H1 (cell line): ENCODE measurements at regions not wholly inside any gene's neighbourhood (a gene's known extent, or its start where the extent isn't known, plus 50 kb on each side); places are given as distances from the start of the nearest gene placed in this dataset.

Experiments
- CTCF ChIA-PET: fragments of 300-600 bp; sonication (Branson Sonifier 250); formaldehyde crosslinking; loops from one replicate; lab custom pipeline; 2021; ENCODE audit not compliant: partially characterized antibody; lab: Charles Lee
- POLR2A ChIA-PET: fragments of 300-600 bp; sonication (Branson Sonifier 250); formaldehyde crosslinking; loops from one replicate; lab custom pipeline; 2021; ENCODE audit warnings: inconsistent platforms; ENCODE audit not compliant: partially characterized antibody; lab: Charles Lee
- DNase-seq, 2 experiments: peaks; one replicate each; pipeline versions ENCODE4 v3.0.0 to v3.0.0-alpha.2; 2010 to 2022; ENCODE audit warnings: low spot score in 2 of 2, low read depth in 1 of 2, mixed read lengths in 1 of 2
- FAIRE-seq: peaks from 2 replicates; lab custom pipeline; 2011; peaks lifted over from hg19 to GRCh38; lab: Jason Lieb, UNC
- H2AFZ ChIP-seq: 2 replicates; pipeline ENCODE4 v1.8.1; 2012; ENCODE audit warnings: low read length, inconsistent platforms
- H2AK5ac ChIP-seq: 2 replicates; pipeline ENCODE4 v1.6.1; 2013; ENCODE audit warnings: low read depth, low read length
- H2BK120ac ChIP-seq: replicated peaks from 2 replicates; pipeline ENCODE3; 2013; ENCODE audit warnings: low read depth, low read length, inconsistent platforms
- H2BK12ac ChIP-seq: 2 replicates; pipeline ENCODE4 v1.6.1; 2013; ENCODE audit warnings: low read depth, low read length
- H2BK15ac ChIP-seq: 2 replicates; pipeline ENCODE4 v1.6.1; 2013; ENCODE audit warnings: low read length
- H2BK20ac ChIP-seq: 2 replicates; pipeline ENCODE4 v1.6.1; 2013; ENCODE audit warnings: low read length
- H2BK5ac ChIP-seq: 2 replicates; pipeline ENCODE4 v1.6.1; 2013; ENCODE audit warnings: low read depth, low read length
- H3K14ac ChIP-seq: 2 replicates; pipeline ENCODE4 v1.6.1; 2013; ENCODE audit warnings: inconsistent platforms; ENCODE audit not compliant: insufficient read length
- H3K18ac ChIP-seq: 2 replicates; pipeline ENCODE4 v1.6.1; 2013; ENCODE audit warnings: low read length; ENCODE audit errors: extremely low read depth
- H3K23ac ChIP-seq: 2 replicates; pipeline ENCODE4 v1.6.1; 2013; ENCODE audit warnings: inconsistent platforms; ENCODE audit not compliant: insufficient read length
- H3K23me2 ChIP-seq: 2 replicates; pipeline ENCODE4 v1.6.1; 2013; ENCODE audit warnings: low read depth, low read length
- H3K27ac ChIP-seq: 2 replicates; pipeline ENCODE4 v1.6.1; 2011; ENCODE audit warnings: low read depth, low read length, inconsistent platforms
- H3K27me3 ChIP-seq, 4 experiments: replicated peaks in 1 of 4; 1 replicate in 1 of 4; 2 replicates in 3 of 4; pipeline versions ENCODE4 v1.6.1 to v1.8.1; 2011 to 2013; ENCODE audit warnings: low read length in 3 of 4, mild to moderate bottlenecking in 3 of 4, inconsistent platforms in 2 of 4, mixed read lengths in 2 of 4, moderate library complexity in 1 of 4; ENCODE audit not compliant: control insufficient read depth in 3 of 4, insufficient read depth in 3 of 4; ENCODE audit errors: extremely low read depth in 1 of 4
- H3K36me3 ChIP-seq, 4 experiments: 2 replicates each; pipeline versions ENCODE4 v1.6.1 to v1.8.1; 2011 to 2013; ENCODE audit warnings: mild to moderate bottlenecking in 4 of 4, low read length in 3 of 4, moderate library complexity in 2 of 4, control low read depth in 1 of 4, inconsistent platforms in 1 of 4; ENCODE audit not compliant: insufficient read depth in 4 of 4, control insufficient read depth in 2 of 4
- H3K4ac ChIP-seq: replicated peaks from 2 replicates; pipeline ENCODE3; 2013; ENCODE audit warnings: low read length, low read depth, mixed read lengths, inconsistent platforms; ENCODE audit not compliant: insufficient read length
- H3K4me1 ChIP-seq, 4 experiments: replicated peaks in 1 of 4; 1 replicate in 1 of 4; 2 replicates in 3 of 4; pipeline versions ENCODE4 v1.6.1 to v1.8.1; 2011 to 2013; ENCODE audit warnings: low read length in 3 of 4, inconsistent platforms in 2 of 4, mixed read lengths in 1 of 4; ENCODE audit not compliant: insufficient read depth in 4 of 4, control insufficient read depth in 3 of 4
- H3K4me2 ChIP-seq, 2 experiments: 2 replicates each; pipeline versions ENCODE4 v1.6.1 to v1.8.1; 2011 to 2013; ENCODE audit warnings: low read depth in 2 of 2, low read length in 2 of 2, control low read depth in 1 of 2, inconsistent platforms in 1 of 2, mild to moderate bottlenecking in 1 of 2; ENCODE audit not compliant: insufficient read depth in 1 of 2
- H3K4me3 ChIP-seq, 4 experiments: fragments of 200-600, 300-600 bp in 1 of 4; sonication (generic), shearing (Covaris generic), sonication (Bioruptor Twin) in 1 of 4; 2 replicates each; pipeline versions ENCODE4 v1.5.1 to v1.8.1; 2011 to 2016; ENCODE audit warnings: low read length in 4 of 4, low read depth in 3 of 4, control low read depth in 2 of 4, inconsistent platforms in 2 of 4, mild to moderate bottlenecking in 2 of 4, mixed read lengths in 1 of 4, moderate library complexity in 1 of 4; ENCODE audit not compliant: insufficient read depth in 2 of 4; ENCODE audit errors: extremely low read depth in 1 of 4
- H3K56ac ChIP-seq: replicated peaks from 2 replicates; pipeline ENCODE3; 2013; ENCODE audit warnings: low read depth, mild to moderate bottlenecking, mixed read lengths, low read length, inconsistent platforms; ENCODE audit not compliant: insufficient read length
- H3K79me1 ChIP-seq: 2 replicates; pipeline ENCODE4 v1.6.1; 2013; ENCODE audit warnings: low read depth, low read length, control low read depth
- H3K79me2 ChIP-seq, 2 experiments: 2 replicates each; pipeline versions ENCODE4 v1.6.1 to v1.8.1; 2012 to 2013; ENCODE audit warnings: low read length in 2 of 2, mild to moderate bottlenecking in 2 of 2, inconsistent platforms in 1 of 2; ENCODE audit not compliant: insufficient read depth in 2 of 2, control insufficient read depth in 1 of 2
- H3K9ac ChIP-seq, 4 experiments: replicated peaks in 1 of 4; 1 replicate in 1 of 4; 2 replicates in 3 of 4; pipeline versions ENCODE4 v1.6.1 to v1.8.1; 2011 to 2013; ENCODE audit warnings: low read depth in 3 of 4, low read length in 3 of 4, control low read depth in 2 of 4, mild to moderate bottlenecking in 2 of 4, moderate library complexity in 2 of 4, inconsistent platforms in 1 of 4; ENCODE audit errors: extremely low read depth in 1 of 4
- H3K9me3 ChIP-seq, 2 experiments: 2 replicates each; pipeline versions ENCODE4 v1.6.1 to v1.8.1; 2012 to 2013; ENCODE audit warnings: mild to moderate bottlenecking in 2 of 2, moderate library complexity in 2 of 2, control low read depth in 1 of 2, inconsistent platforms in 1 of 2, low read depth in 1 of 2, low read length in 1 of 2, mixed read lengths in 1 of 2; ENCODE audit not compliant: insufficient read depth in 2 of 2
- H4K20me1 ChIP-seq, 2 experiments: replicated peaks in 1 of 2; 2 replicates each; pipeline versions ENCODE3 to v1.8.1; 2011 to 2013; ENCODE audit warnings: inconsistent platforms in 2 of 2, low read length in 2 of 2, mild to moderate bottlenecking in 1 of 2; ENCODE audit not compliant: insufficient read depth in 2 of 2, control insufficient read depth in 1 of 2
- H4K5ac ChIP-seq: 2 replicates; pipeline ENCODE4 v1.6.1; 2013; ENCODE audit warnings: low read length, low read depth, mixed read lengths, inconsistent platforms; ENCODE audit not compliant: insufficient read length
- H4K8ac ChIP-seq: 2 replicates; pipeline ENCODE4 v1.8.0; 2013; ENCODE audit warnings: mild to moderate bottlenecking, moderate library complexity, low read length, inconsistent platforms; ENCODE audit not compliant: insufficient read depth; ENCODE audit errors: extremely low read depth
- H4K91ac ChIP-seq: replicated peaks from 2 replicates; pipeline ENCODE3; 2013; ENCODE audit warnings: low read length, mixed read lengths, inconsistent platforms; ENCODE audit not compliant: insufficient read length
- CEBPB ChIP-seq: IDR thresholded peaks from 2 replicates; pipeline ENCODE4 v1.6.1; 2012; ENCODE audit warnings: low read depth, low read length
- CHD2 ChIP-seq: IDR thresholded peaks from 2 replicates; pipeline ENCODE4 v1.6.1; 2012; ENCODE audit warnings: low read length, improper control_type of control experiment
- CREB1 ChIP-seq: IDR thresholded peaks from 2 replicates; pipeline ENCODE4 v1.6.1; 2012; ENCODE audit warnings: inconsistent platforms
- E2F6 ChIP-seq: IDR thresholded peaks from 2 replicates; pipeline ENCODE4 v1.6.1; 2012; ENCODE audit warnings: inconsistent platforms
- EGR1 ChIP-seq: IDR thresholded peaks from 2 replicates; pipeline ENCODE4 v1.6.1; 2011; ENCODE audit warnings: low read depth, low read length, borderline replicate concordance
- GTF2F1 ChIP-seq: IDR thresholded peaks from 2 replicates; pipeline ENCODE4 v1.6.1; 2012; ENCODE audit warnings: low read depth, low read length, improper control_type of control experiment, borderline replicate concordance
- RXRA ChIP-seq: IDR thresholded peaks from 2 replicates; pipeline ENCODE4 v1.6.1; 2011; ENCODE audit warnings: low read depth, mild to moderate bottlenecking, low read length, moderate library complexity; ENCODE audit not compliant: insufficient read depth
- SIN3A ChIP-seq, 2 experiments: IDR thresholded peaks in 1 of 2; conservative IDR thresholded peaks in 1 of 2; 2 replicates each; pipeline ENCODE4 v1.6.1; 2011 to 2012; ENCODE audit warnings: low read length in 2 of 2, improper control_type of control experiment in 1 of 2, low read depth in 1 of 2, mild to moderate bottlenecking in 1 of 2
- SP1 ChIP-seq: IDR thresholded peaks from 2 replicates; pipeline ENCODE4 v1.6.1; 2011; ENCODE audit warnings: low read depth, low read length
- SP4 ChIP-seq: IDR thresholded peaks from 2 replicates; pipeline ENCODE4 v1.6.1; 2012; ENCODE audit warnings: low read length, inconsistent platforms
- TEAD4 ChIP-seq: IDR thresholded peaks from 2 replicates; pipeline ENCODE4 v1.6.1; 2012; ENCODE audit warnings: low read depth, low read length, inconsistent platforms, mixed read lengths
- WGBS, 2 experiments: shearing (Covaris generic) in 1 of 2; methylation state at CpG; one replicate each; pipeline versions ENCODE4 v1.1.6 to v1.1.7; 2013 to 2015; ENCODE audit warnings: low lambda C conversion rate in 2 of 2, mixed read lengths in 2 of 2, inconsistent platforms in 1 of 2, low coverage in 1 of 2, missing lambda C conversion rate in 1 of 2; ENCODE audit not compliant: insufficient replicate concordance in 2 of 2, insufficient coverage in 1 of 2, insufficient read length in 1 of 2; ENCODE audit errors: extremely low coverage in 1 of 2, missing lambda C conversion rate in 1 of 2; 5-methylcytosine and 5-hydroxymethylcytosine counted together

- FAIRE-seq = no peak
- Histone ChIP-seq H4K91ac (no peak overlapping the region), H3K23ac (no peak overlapping the region), H2AK5ac (no peak overlapping the region), H3K27me3 (no peaks in the 10 kb centered on the region), H3K36me3 (no peaks in the 10 kb centered on the region), H2BK15ac (no peak overlapping the region), H3K4me1 (no peaks in the 10 kb centered on the region), H3K4me2 (no peak overlapping the region), H3K27ac (no peak overlapping the region), H3K79me1 (no peaks in the 10 kb centered on the region), H3K79me2 (no peaks in the 10 kb centered on the region), H3K9me3 (peaks cover 4% of the 10 kb centered on the region in 2 experiments; a peak in 2 of 4 replicates)
- DNase-seq = no peak
- no peak for TF ChIP-seq TEAD4
- no peak for TF ChIP-seq E2F6
- no peak for TF ChIP-seq GTF2F1
- no peak for TF ChIP-seq SIN3A (conservative IDR thresholded peaks at IDR 0.05 in 1 of 2, IDR thresholded peaks at IDR 0.05 in 1 of 2; ENCODE audit: low read depth in 1 of 2, low read length in 2 of 2)
- no peak for TF ChIP-seq EGR1
- no peak for TF ChIP-seq SP4
- no peak for TF ChIP-seq CEBPB
- TF ChIP-seq SP1 = no peak
- no peak for TF ChIP-seq CREB1
- TF ChIP-seq RXRA = no peak
- no peak for TF ChIP-seq CHD2
- TF ChIP-seq, all 59 proteins: peak for 0
- Histone ChIP-seq H3K18ac (no peak overlapping the region), H2BK5ac (no peak overlapping the region), H3K9ac (no peak overlapping the region), H3K23me2 (no peaks in the 10 kb centered on the region), H2BK20ac (no peak overlapping the region), H3K4me3 (no peak overlapping the region), H2AFZ (no peak overlapping the region), H4K8ac (no peak overlapping the region), H3K14ac (no peak overlapping the region), H4K5ac (no peak overlapping the region), H2BK12ac (no peak overlapping the region), H3K56ac (no peak overlapping the region), H2BK120ac (no peak overlapping the region), H4K20me1 (no peaks in the 10 kb centered on the region), H3K4ac (no peak overlapping the region)
- CTCF ChIA-PET = interaction anchor here (0.7 kb wide), 1 partner anchor 13 kb away, joined by 3 read pairs; no protein-coding TSS in a partner anchor
- POLR2A ChIA-PET = no interaction called here
- WGBS, 2 experiments = 85% methylated on average over 2 of the region's 2 CpGs; no CpG with 5 or more reads in 1 of the 2 experiments
These were observed 461.9 kb upstream of the KLF4 start for GRCh38 chr9:107951511-107951910.
